ENCODE measurements at regions not wholly inside any gene's neighbourhood (a gene's known extent, or its start where the extent isn't known, plus 50 kb on each side); places are given as distances from the start of the nearest gene placed in this dataset.

DNA sequence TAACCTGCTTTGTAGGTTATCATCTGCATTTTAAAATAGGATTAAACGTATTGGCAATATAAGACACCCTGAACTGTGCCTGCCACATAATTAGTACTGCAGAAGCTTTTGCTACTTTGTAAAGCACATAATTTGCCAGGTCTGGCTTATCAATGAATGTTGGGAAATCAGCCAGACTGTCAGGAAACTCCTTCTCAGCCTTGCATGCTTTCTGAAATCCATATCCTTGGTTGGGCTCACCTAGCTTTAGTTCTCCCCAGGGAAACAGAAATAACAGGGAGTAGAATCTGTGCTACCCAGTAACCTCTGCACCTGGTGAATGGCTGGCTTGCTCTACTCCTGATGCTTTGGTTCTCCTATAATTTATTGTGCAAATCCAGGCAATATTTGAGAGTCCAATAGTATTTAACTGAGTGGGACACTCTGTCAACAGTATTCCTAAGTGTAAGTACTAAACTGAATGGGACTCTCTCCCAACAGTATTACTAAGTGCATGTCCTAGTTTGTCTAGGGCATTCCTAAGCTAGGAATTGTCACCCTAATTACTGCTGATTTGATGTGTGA lies 354.5 kb downstream of the WDR72 start:
- in situ Hi-C loops (cut with HindIII; ENCODE audit: low sequenced_read_pairs): no loop called here
- DNase-seq (ENCODE audit: low spot score): no peak

DNA sequence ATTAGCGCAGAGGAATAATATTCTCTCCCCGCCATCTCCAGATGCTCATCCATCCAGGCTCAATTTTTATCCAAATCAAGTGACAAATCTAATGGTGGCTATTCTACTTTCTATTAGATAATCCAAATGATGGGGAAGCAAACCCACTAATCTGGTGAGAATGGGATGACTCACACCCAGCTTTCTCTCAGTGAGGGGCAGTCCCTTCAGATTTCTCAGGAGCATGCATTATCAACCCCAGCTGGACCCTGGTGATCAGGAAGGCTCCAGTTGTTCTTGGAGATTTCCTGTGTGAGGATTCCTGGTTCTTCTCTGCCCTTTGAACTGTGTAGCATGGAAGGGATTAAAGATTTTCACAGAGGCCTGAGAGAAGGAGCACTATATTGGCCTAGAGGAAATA lies 358.0 kb downstream of the WDR72 start:
- no peak for DNase-seq (ENCODE audit: low spot score)
- in situ Hi-C loops (cut with HindIII; ENCODE audit: low sequenced_read_pairs): no loop called here

- in situ Hi-C loops (cut with HindIII; ENCODE audit: low sequenced_read_pairs): no loop called here
- DNase-seq (ENCODE audit: low spot score): no peak
Observed at GRCh38 chr15:53400986-53401385, 358.5 kb downstream of the WDR72 start.

GRCh38 chr15:53397041-53397616 lies 362.3 kb downstream of the WDR72 start:
- in situ Hi-C loops (cut with HindIII; ENCODE audit: low sequenced_read_pairs): no loop called here

DNA sequence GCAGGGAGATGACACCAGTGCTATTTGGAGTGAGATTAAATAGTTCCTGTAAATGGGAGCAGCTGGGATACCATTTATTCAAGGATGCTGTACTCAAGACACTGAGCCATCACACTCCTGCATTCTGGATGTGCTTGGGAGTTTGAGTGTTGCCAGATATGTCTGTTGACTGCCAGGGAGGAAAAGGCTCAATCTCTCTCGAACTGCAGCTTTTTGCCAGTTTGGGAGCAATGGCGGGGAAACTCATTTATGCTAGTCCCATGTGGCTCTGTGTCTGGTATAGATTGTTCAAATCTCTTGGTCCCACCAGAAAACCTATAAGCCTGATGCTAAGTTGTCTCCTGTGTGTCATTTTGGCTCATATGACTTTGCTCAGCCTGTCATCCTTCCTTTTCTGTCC lies 363.6 kb downstream of the WDR72 start:
- DNase-seq (ENCODE audit: low spot score): no peak
- in situ Hi-C loops (cut with HindIII; ENCODE audit: low sequenced_read_pairs): no loop called here

More at GRCh38 chr15:53397041-53397616, 362.3 kb downstream of the WDR72 start:
- no peak for DNase-seq (ENCODE audit: low spot score)

GRCh38 chr15:53390549-53390948 lies 368.9 kb downstream of the WDR72 start:
- no peak for DNase-seq (ENCODE audit: low spot score)
- in situ Hi-C loops (cut with HindIII; ENCODE audit: low sequenced_read_pairs): no loop called here

- in situ Hi-C loops (cut with HindIII; ENCODE audit: low sequenced_read_pairs): no loop called here
- DNase-seq (ENCODE audit: low spot score): no peak
Observed at GRCh38 chr15:53389271-53390037, 370.0 kb downstream of the WDR72 start.

DNA sequence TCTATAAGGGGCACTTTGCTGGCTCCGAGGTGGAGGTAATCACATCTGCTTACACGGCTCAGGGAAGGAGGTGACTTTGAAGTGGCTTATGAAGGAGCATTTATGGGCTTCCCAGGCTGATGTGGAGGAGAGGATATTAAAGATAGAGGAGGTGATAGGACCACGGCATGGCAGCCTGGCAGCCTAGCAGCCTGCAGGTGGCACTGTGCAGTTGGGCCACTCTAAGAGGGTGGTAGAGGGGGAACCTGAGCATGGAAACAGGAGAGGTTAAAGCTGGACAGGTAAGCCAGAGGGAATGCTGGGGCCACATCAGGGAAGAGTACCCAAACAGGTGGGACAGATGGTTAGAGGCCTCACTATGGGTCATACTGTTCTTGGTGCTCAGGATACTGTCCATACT lies 375.0 kb downstream of the WDR72 start:
- DNase-seq (ENCODE audit: low spot score): no peak
- in situ Hi-C loops (cut with HindIII; ENCODE audit: low sequenced_read_pairs): no loop called here

GRCh38 chr15:53378096-53378800 lies 381.2 kb downstream of the WDR72 start:
- no peak for DNase-seq (ENCODE audit: low spot score)
- in situ Hi-C loops (cut with HindIII; ENCODE audit: low sequenced_read_pairs): no loop called here

GRCh38 chr15:53367740-53368139 lies 391.7 kb downstream of the WDR72 start:
- in situ Hi-C loops (cut with HindIII; ENCODE audit: low sequenced_read_pairs): no loop called here
- no peak for DNase-seq (ENCODE audit: low spot score)

GRCh38 chr15:53360881-53361280 lies 398.6 kb downstream of the WDR72 start:
- no peak for DNase-seq (ENCODE audit: low spot score)
- in situ Hi-C loops (cut with HindIII; ENCODE audit: low sequenced_read_pairs): no loop called here

DNA sequence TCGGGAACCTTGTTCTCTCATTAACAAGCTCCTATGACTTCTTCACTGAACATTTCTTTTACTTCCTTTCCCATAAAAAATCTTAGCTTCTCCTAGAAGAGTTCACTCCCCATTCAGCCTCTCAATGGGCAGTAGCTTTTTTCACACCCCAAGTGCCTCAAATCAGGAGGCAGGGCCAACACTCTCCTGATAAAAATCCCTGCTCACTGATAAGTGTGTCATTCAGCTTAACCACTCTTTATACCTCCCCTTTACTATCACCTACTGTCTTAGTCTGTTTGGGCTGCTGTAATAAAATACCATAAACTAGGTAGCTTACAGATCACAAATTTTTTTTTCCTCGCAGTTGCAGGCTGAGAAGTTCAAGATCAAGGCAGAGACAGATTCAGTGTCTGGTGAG lies 400.4 kb downstream of the WDR72 start:
- in situ Hi-C loops (cut with HindIII; ENCODE audit: low sequenced_read_pairs): no loop called here
- no peak for DNase-seq (ENCODE audit: low spot score)

GRCh38 chr15:53354874-53355273 lies 404.6 kb downstream of the WDR72 start:
- no peak for DNase-seq (ENCODE audit: low spot score)
- in situ Hi-C loops (cut with HindIII; ENCODE audit: low sequenced_read_pairs): no loop called here

GRCh38 chr15:53351373-53351772 lies 408.1 kb downstream of the WDR72 start:
- no peak for DNase-seq (ENCODE audit: low spot score)
- in situ Hi-C loops (cut with HindIII; ENCODE audit: low sequenced_read_pairs): no loop called here

- in situ Hi-C loops (cut with HindIII; ENCODE audit: low sequenced_read_pairs): no loop called here
Observed at GRCh38 chr15:53346583-53346982, 412.9 kb downstream of the WDR72 start.

GRCh38 chr15:53331328-53332190 lies 427.9 kb downstream of the WDR72 start:
- in situ Hi-C loops (cut with HindIII; ENCODE audit: low sequenced_read_pairs): no loop called here
- DNase-seq (ENCODE audit: low spot score): no peak

More at GRCh38 chr15:53346583-53346982, 412.9 kb downstream of the WDR72 start:
- DNase-seq (ENCODE audit: low spot score): no peak

- no peak for DNase-seq (ENCODE audit: low spot score)
- in situ Hi-C loops (cut with HindIII; ENCODE audit: low sequenced_read_pairs): no loop called here
Observed at GRCh38 chr15:53328341-53328740, 431.1 kb downstream of the WDR72 start.

- peak; percentile 15 for DNase-seq (ENCODE audit: low spot score)
- in situ Hi-C loops (cut with HindIII; ENCODE audit: low sequenced_read_pairs): no loop called here
Observed at GRCh38 chr15:53324061-53324460, 435.4 kb downstream of the WDR72 start.

DNA sequence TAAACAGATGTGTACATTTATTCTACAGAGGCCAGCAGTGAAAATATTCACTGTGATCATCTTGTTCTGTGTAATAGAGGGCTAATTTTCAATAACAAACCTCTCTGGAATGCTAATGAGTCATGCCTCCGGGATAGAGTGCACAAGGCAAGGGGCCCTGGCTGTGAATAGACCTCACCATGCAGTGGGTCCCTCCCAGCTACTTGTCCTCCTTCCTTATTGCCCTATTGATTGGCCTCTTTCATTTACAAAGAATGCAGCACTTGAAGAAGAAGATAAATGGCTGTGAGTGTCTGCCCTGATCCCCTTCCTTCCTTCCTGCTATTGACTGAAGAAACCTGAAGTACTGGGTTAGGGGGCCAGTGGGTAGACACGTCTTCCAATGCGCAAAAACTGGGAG lies 436.3 kb downstream of the WDR72 start:
- in situ Hi-C loops (cut with HindIII; ENCODE audit: low sequenced_read_pairs): no loop called here
- no peak for DNase-seq (ENCODE audit: low spot score)
